ENCODE measurements at regions not wholly inside any gene's neighbourhood (a gene's known extent, or its start where the extent isn't known, plus 50 kb on each side); places are given as distances from the start of the nearest gene placed in this dataset.

DNA sequence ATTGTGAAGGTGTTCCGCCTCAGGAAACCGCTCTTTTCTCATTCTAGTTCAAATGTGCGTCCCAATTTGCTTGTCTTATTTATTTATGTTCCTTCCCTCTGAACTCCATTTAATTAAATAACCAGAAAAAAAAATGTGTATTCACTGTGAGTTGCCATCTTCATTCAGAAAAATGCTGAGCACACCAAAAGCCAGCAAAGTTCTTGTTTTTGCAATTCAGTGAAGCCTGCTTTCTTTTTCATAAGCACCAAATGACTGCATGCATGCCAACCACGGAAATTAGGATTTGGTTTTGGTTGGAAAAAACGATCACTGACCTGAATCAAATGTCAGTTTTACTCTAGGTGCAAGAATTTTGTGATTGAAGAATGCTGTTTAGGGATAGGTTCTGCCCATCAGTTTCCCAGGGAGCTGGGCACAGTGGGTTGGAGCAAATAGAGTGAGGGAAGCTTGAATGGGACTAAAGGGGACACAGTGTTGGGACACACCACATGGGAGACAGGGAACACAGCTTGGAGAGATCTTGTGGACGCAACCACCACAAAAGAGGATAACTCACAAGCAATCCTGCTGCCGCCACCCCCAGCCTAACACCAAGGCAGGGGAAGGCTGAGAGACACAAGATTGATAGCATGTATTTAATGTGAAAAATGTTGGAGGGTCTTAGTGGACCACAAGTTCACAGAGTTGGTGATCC is 183.4 kb upstream of the GALNT2 start:
- TF ChIP-seq, protein P1, sequence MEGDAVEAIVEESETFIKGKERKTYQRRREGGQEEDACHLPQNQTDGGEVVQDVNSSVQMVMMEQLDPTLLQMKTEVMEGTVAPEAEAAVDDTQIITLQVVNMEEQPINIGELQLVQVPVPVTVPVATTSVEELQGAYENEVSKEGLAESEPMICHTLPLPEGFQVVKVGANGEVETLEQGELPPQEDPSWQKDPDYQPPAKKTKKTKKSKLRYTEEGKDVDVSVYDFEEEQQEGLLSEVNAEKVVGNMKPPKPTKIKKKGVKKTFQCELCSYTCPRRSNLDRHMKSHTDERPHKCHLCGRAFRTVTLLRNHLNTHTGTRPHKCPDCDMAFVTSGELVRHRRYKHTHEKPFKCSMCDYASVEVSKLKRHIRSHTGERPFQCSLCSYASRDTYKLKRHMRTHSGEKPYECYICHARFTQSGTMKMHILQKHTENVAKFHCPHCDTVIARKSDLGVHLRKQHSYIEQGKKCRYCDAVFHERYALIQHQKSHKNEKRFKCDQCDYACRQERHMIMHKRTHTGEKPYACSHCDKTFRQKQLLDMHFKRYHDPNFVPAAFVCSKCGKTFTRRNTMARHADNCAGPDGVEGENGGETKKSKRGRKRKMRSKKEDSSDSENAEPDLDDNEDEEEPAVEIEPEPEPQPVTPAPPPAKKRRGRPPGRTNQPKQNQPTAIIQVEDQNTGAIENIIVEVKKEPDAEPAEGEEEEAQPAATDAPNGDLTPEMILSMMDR (IDR thresholded peaks at IDR 0.05; ENCODE audit: borderline replicate concordance, extremely low read depth, insufficient read depth) = no peak
- no peak for FAIRE-seq
- no peaks in the 10 kb centered on the region for H3K27me3 ChIP-seq (ENCODE audit: control insufficient read depth, insufficient read depth, low read length)
- H3K9ac ChIP-seq (ENCODE audit: low read length in 3 of 3) = no peak overlapping the region
- peaks cover 0 to 14% (median 0%) of the 10 kb centered on the region in 3 donors for H3K9me3 ChIP-seq (ENCODE audit: control insufficient read depth in 2 of 3, insufficient read depth in 1 of 3, low read length in 3 of 3)
- H3K27ac ChIP-seq (ENCODE audit: low read depth in 2 of 2, low read length in 2 of 2) = no peak overlapping the region
- no peaks in the 10 kb centered on the region for H3K36me3 ChIP-seq (ENCODE audit: control insufficient read depth in 2 of 3, insufficient read depth in 3 of 3, low read length in 3 of 3)
- no peak overlapping the region for H3K4me3 ChIP-seq (ENCODE audit: low read length in 3 of 3)
- no peaks in the 10 kb centered on the region for H3K4me1 ChIP-seq (ENCODE audit: control insufficient read depth in 2 of 3, insufficient read depth in 2 of 3, low read depth in 1 of 3, low read length in 3 of 3)
- intact Hi-C loops (cut with DNase I) = no loop called here
- DNase-seq = no peak

DNA sequence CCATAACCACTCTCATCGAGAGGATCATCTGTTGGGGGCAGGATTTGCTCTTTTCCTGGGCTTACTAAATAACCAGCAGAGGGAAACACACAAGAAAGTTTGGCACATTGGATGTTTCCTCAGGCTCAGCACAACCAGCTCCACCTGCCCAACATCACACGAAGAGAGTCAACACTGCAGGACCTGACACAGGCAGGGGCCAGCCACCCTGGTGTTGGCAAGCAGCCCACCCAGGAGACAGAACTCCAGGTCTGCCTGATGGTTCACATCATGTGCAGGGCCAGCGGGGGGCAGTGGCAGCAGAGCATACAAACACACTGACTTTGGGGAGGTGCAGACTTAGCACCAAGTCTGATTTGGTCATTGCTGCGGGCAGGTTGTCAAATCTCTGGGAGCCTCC is 182.3 kb upstream of the GALNT2 start:
- Histone ChIP-seq H3K27ac (ENCODE audit: low read depth in 2 of 2, low read length in 2 of 2) (no peak overlapping the region), H3K27me3 (ENCODE audit: control insufficient read depth, insufficient read depth, low read length) (no peaks in the 10 kb centered on the region), H3K4me1 (ENCODE audit: control insufficient read depth in 2 of 3, insufficient read depth in 2 of 3, low read depth in 1 of 3, low read length in 3 of 3) (no peaks in the 10 kb centered on the region), H3K9me3 (ENCODE audit: control insufficient read depth in 2 of 3, insufficient read depth in 1 of 3, low read length in 3 of 3) (peaks cover 0 to 16% (median 0%) of the 10 kb centered on the region in 3 donors), H3K36me3 (ENCODE audit: control insufficient read depth in 2 of 3, insufficient read depth in 3 of 3, low read length in 3 of 3) (no peaks in the 10 kb centered on the region), H3K9ac (ENCODE audit: low read length in 3 of 3) (no peak overlapping the region), H3K4me3 (ENCODE audit: low read length in 3 of 3) (no peak overlapping the region)
- FAIRE-seq (no peak), DNase-seq (no peak)
- intact Hi-C loops (cut with DNase I) = no loop called here
- TF ChIP-seq, protein P1 (IDR thresholded peaks at IDR 0.05; ENCODE audit: borderline replicate concordance, extremely low read depth, insufficient read depth) = no peak

DNA sequence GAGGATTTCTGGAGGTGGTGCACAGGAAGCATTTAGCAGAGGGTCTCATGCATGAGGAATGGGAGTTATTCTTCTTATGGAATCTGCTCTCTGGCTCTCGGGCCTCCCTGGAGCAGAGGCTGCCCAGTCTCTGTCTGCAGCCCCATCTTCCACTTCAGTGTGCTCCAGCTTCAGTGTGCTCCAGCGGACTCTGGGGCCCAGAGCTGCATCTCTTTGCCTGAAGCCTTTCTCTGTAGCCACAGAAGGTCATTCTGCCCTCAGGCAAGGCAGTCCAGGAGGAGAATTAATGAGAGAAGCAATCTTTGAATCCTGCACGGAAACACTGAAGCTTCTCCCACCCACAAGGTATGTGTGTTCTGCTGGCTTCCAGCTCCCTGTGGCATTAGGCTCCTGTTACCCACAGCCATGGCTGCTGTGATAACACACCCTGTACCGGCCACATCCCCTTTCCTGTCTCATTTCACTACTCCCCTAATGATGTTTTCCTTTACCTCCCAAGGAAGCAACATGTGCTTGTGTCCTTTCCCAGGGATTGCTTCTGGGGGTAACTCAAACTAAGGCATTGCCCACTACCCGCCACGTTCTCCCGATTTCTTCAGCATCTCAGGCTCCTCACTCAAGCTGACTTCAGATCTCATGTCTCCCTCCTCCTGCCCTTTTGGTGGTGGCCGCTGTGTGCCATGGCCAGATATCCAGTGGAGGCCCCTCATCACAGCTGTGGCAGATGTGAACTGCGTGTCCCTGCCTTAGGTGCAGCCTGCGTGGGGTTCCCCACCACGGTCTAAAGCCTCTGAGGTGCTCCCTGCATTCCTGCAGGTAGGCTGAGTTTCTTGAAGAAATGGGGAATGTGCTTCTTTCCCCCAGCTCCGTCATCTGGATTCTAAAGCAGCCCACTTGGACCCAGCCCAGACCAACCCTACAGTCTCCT is 181.2 kb upstream of the GALNT2 start:
- Histone ChIP-seq H3K4me1 (ENCODE audit: control insufficient read depth in 2 of 3, insufficient read depth in 2 of 3, low read depth in 1 of 3, low read length in 3 of 3) (no peaks in the 10 kb centered on the region), H3K27ac (ENCODE audit: low read depth in 2 of 2, low read length in 2 of 2) (no peak overlapping the region), H3K9ac (ENCODE audit: low read length in 3 of 3) (no peak overlapping the region), H3K27me3 (ENCODE audit: control insufficient read depth, insufficient read depth, low read length) (no peaks in the 10 kb centered on the region), H3K36me3 (ENCODE audit: control insufficient read depth in 2 of 3, insufficient read depth in 3 of 3, low read length in 3 of 3) (no peaks in the 10 kb centered on the region), H3K9me3 (ENCODE audit: control insufficient read depth in 2 of 3, insufficient read depth in 1 of 3, low read length in 3 of 3) (peaks cover 0 to 16% (median 0%) of the 10 kb centered on the region in 3 donors), H3K4me3 (ENCODE audit: low read length in 3 of 3) (no peak overlapping the region)
- no peak for DNase-seq
- FAIRE-seq = no peak
- TF ChIP-seq, protein P1 (IDR thresholded peaks at IDR 0.05; ENCODE audit: borderline replicate concordance, extremely low read depth, insufficient read depth) = no peak
- intact Hi-C loops (cut with DNase I) = no loop called here
